NCI-H2227 (cell line): ENCODE measurements at regions not wholly inside any gene's neighbourhood (a gene's known extent, or its start where the extent isn't known, plus 50 kb on each side); places are given as distances from the start of the nearest gene placed in this dataset.

Source experiments
- DNase-seq: peaks from one replicate; lab custom pipeline; 2025; ENCODE audit not compliant: unreplicated experiment; lab: John Stamatoyannopoulos, UW

- DNase-seq = no peak
These were observed 252.9 kb downstream of the DPY19L2 start for GRCh38 chr12:63415357-63415756.

GRCh38 chr12:63410197-63410596 is 258.1 kb downstream of the DPY19L2 start:
- DNase-seq = no peak

- DNase-seq = no peak
These were observed 255.8 kb upstream of the AVPR1A start for GRCh38 chr12:63406781-63407180.

- no peak for DNase-seq
These were observed 253.6 kb upstream of the AVPR1A start for GRCh38 chr12:63404611-63405010.

- no peak for DNase-seq
These were observed 252.3 kb upstream of the AVPR1A start for GRCh38 chr12:63403256-63403655.

- DNase-seq = no peak
These were observed 249.7 kb upstream of the AVPR1A start for GRCh38 chr12:63400718-63401117.

- DNase-seq = no peak
These were observed 249.3 kb upstream of the AVPR1A start for GRCh38 chr12:63400318-63400717.

GRCh38 chr12:63397807-63398206 is 246.8 kb upstream of the AVPR1A start:
- DNase-seq = no peak

GRCh38 chr12:63396135-63396534 is 245.1 kb upstream of the AVPR1A start:
- DNase-seq = no peak

GRCh38 chr12:63394983-63395382 is 244.0 kb upstream of the AVPR1A start:
- DNase-seq = no peak

GRCh38 chr12:63394349-63394748 is 243.3 kb upstream of the AVPR1A start:
- no peak for DNase-seq

GRCh38 chr12:63389211-63389610 is 238.2 kb upstream of the AVPR1A start:
- no peak for DNase-seq

GRCh38 chr12:63387771-63388170 is 236.8 kb upstream of the AVPR1A start:
- no peak for DNase-seq

- no peak for DNase-seq
These were observed 231.9 kb upstream of the AVPR1A start for GRCh38 chr12:63382930-63383329.

- DNase-seq = no peak
These were observed 211.8 kb upstream of the AVPR1A start for GRCh38 chr12:63362791-63363190.

- DNase-seq = no peak
These were observed 211.2 kb upstream of the AVPR1A start for GRCh38 chr12:63362166-63362565.

- no peak for DNase-seq
These were observed 204.0 kb upstream of the AVPR1A start for GRCh38 chr12:63354969-63355368.

GRCh38 chr12:63353559-63353958 is 202.6 kb upstream of the AVPR1A start:
- DNase-seq = no peak

- no peak for DNase-seq
These were observed 200.4 kb upstream of the AVPR1A start for GRCh38 chr12:63351370-63351769.

GRCh38 chr12:63348556-63348955 is 197.6 kb upstream of the AVPR1A start:
- DNase-seq = no peak

- DNase-seq = peak; percentile 32
These were observed 186.2 kb upstream of the AVPR1A start for GRCh38 chr12:63337158-63337557.

GRCh38 chr12:63326260-63326659 is 175.3 kb upstream of the AVPR1A start:
- no peak for DNase-seq

GRCh38 chr12:63325757-63326156 is 174.8 kb upstream of the AVPR1A start:
- DNase-seq = no peak

- DNase-seq = no peak
These were observed 172.9 kb upstream of the AVPR1A start for GRCh38 chr12:63323942-63324341.
